Neuronal stem cell (in vitro differentiated cells): ENCODE measurements at regions not wholly inside any gene's neighbourhood (a gene's known extent, or its start where the extent isn't known, plus 50 kb on each side); places are given as distances from the start of the nearest gene placed in this dataset.
A peak's percentile ranks its signal among the peaks of the same experiment; 100 is the strongest.

Experiments
- DNase-seq: peaks from one replicate; pipeline ENCODE4 v3.0.0-alpha.2; 2013; ENCODE audit warnings: low spot score
- H2AFZ ChIP-seq: one replicate; pipeline ENCODE4 v1.6.1; 2013; ENCODE audit warnings: mild to moderate bottlenecking, low read length, inconsistent platforms
- H2AK5ac ChIP-seq: 2 replicates; pipeline ENCODE4 v1.6.1; 2013; ENCODE audit warnings: low read depth, mild to moderate bottlenecking, inconsistent platforms, low read length, moderate library complexity, mixed read lengths
- H2BK120ac ChIP-seq: 2 replicates; pipeline ENCODE4 v1.6.1; 2013; ENCODE audit warnings: low read depth, mild to moderate bottlenecking, inconsistent platforms, low read length, moderate library complexity, mixed read lengths
- H2BK12ac ChIP-seq: one replicate; pipeline ENCODE4 v1.6.1; 2013; ENCODE audit warnings: low read length, inconsistent platforms
- H2BK15ac ChIP-seq: 2 replicates; pipeline ENCODE4 v1.6.1; 2013; ENCODE audit warnings: mild to moderate bottlenecking, low read length, inconsistent platforms, mixed read lengths
- H2BK5ac ChIP-seq: one replicate; pipeline ENCODE4 v1.6.1; 2013; ENCODE audit warnings: inconsistent platforms, mild to moderate bottlenecking, low read length, moderate library complexity
- H3K14ac ChIP-seq: one replicate; pipeline ENCODE4 v1.6.1; 2013; ENCODE audit warnings: low read length, inconsistent platforms
- H3K18ac ChIP-seq: 2 replicates; pipeline ENCODE4 v1.6.1; 2013; ENCODE audit warnings: low read length, inconsistent platforms
- H3K23ac ChIP-seq: 2 replicates; pipeline ENCODE4 v1.6.1; 2013; ENCODE audit warnings: low read depth, mild to moderate bottlenecking, mixed read lengths, low read length, inconsistent platforms; ENCODE audit not compliant: poor library complexity
- H3K27ac ChIP-seq: replicated peaks from 3 replicates; pipeline ENCODE4 v1.5.1; 2013; ENCODE audit warnings: low read length, inconsistent platforms
- H3K27me3 ChIP-seq, 3 experiments: 2 replicates each; pipeline ENCODE4 v1.6.1; 2013; ENCODE audit warnings: low read length in 3 of 3, mild to moderate bottlenecking in 2 of 3, inconsistent platforms in 1 of 3, low read depth in 1 of 3, mixed read lengths in 1 of 3, moderate library complexity in 1 of 3; ENCODE audit not compliant: control insufficient read depth in 3 of 3, insufficient read depth in 3 of 3
- H3K36me3 ChIP-seq, 2 donors: replicated peaks in 1 of 2; 2 replicates each; pipeline ENCODE4 v1.6.1; 2013; ENCODE audit warnings: low read length in 2 of 2; ENCODE audit not compliant: control insufficient read depth in 2 of 2, insufficient read depth in 2 of 2
- H3K4ac ChIP-seq: 2 replicates; pipeline ENCODE4 v1.6.1; 2013; ENCODE audit warnings: inconsistent platforms, mild to moderate bottlenecking, low read length, moderate library complexity
- H3K4me1 ChIP-seq, 2 donors: 1 replicate in 1 of 2; 2 replicates in 1 of 2; pipeline ENCODE4 v1.6.1; 2013; ENCODE audit warnings: low read length in 2 of 2, low read depth in 1 of 2; ENCODE audit not compliant: control insufficient read depth in 2 of 2, insufficient read depth in 1 of 2
- H3K4me2 ChIP-seq: one replicate; pipeline ENCODE4 v1.6.1; 2013; ENCODE audit warnings: mild to moderate bottlenecking, low read length, inconsistent platforms; ENCODE audit not compliant: insufficient read depth, poor library complexity, severe bottlenecking
- H3K4me3 ChIP-seq, 2 donors: 2 replicates each; pipeline ENCODE4 v1.5.1; 2013; ENCODE audit warnings: low read length in 2 of 2, mild to moderate bottlenecking in 2 of 2, inconsistent platforms in 1 of 2, moderate library complexity in 1 of 2
- H3K79me1 ChIP-seq: one replicate; pipeline ENCODE4 v1.6.1; 2013; ENCODE audit warnings: low read depth, mild to moderate bottlenecking, inconsistent platforms, low read length, moderate library complexity
- H3K9ac ChIP-seq: one replicate; pipeline ENCODE4 v1.6.1; 2013; ENCODE audit warnings: mild to moderate bottlenecking, low read depth, low read length, inconsistent platforms; ENCODE audit not compliant: poor library complexity
- H3K9me3 ChIP-seq, 2 donors: replicated peaks in 1 of 2; 2 replicates each; pipeline versions ENCODE3 to v1.6.1; 2013; ENCODE audit warnings: low read length in 2 of 2, mild to moderate bottlenecking in 2 of 2, inconsistent platforms in 1 of 2, low read depth in 1 of 2, mixed read lengths in 1 of 2, moderate library complexity in 1 of 2; ENCODE audit not compliant: control insufficient read depth in 2 of 2, insufficient read depth in 1 of 2
- H4K8ac ChIP-seq: one replicate; pipeline ENCODE4 v1.6.1; 2013; ENCODE audit warnings: low read depth, mild to moderate bottlenecking, inconsistent platforms, low read length, moderate library complexity
- H4K91ac ChIP-seq: one replicate; pipeline ENCODE4 v1.6.1; 2013; ENCODE audit warnings: low read length, low read depth, mild to moderate bottlenecking, inconsistent platforms; ENCODE audit not compliant: poor library complexity
- WGBS, 2 donors: extraction: QIAGEN DNeasy Blood & Tissue Kit; methylation state at CpG; one replicate each; pipeline ENCODE4 v1.1.7; 2013; ENCODE audit warnings: missing lambda C conversion rate in 2 of 2, mixed read lengths in 1 of 2; ENCODE audit not compliant: insufficient read length in 2 of 2, insufficient replicate concordance in 1 of 2; ENCODE audit errors: extremely low coverage in 2 of 2; 5-methylcytosine and 5-hydroxymethylcytosine counted together

- no peak overlapping the region for H3K23ac ChIP-seq
- peaks cover 0 to 5% of the 10 kb centered on the region in 2 donors for H3K4me1 ChIP-seq
- H4K8ac ChIP-seq, result no peak overlapping the region
- H3K4me2 ChIP-seq, result no peak overlapping the region
- no peak overlapping the region for H3K18ac ChIP-seq
- H3K27ac ChIP-seq, result no peak overlapping the region
- no peak overlapping the region for H2AK5ac ChIP-seq
- H2BK120ac ChIP-seq, result no peak overlapping the region
- H3K9ac ChIP-seq, result no peak overlapping the region
- H2BK5ac ChIP-seq, result no peak overlapping the region
- no peak overlapping the region for H2AFZ ChIP-seq
- no peak overlapping the region for H4K91ac ChIP-seq
- no CpG with 5 or more reads among the region's 2 CpGs for WGBS, 2 donors
- DNase-seq, result peak; percentile 26
- no peak overlapping the region for H3K4me3 ChIP-seq
- no peaks in the 10 kb centered on the region for H3K9me3 ChIP-seq
- no peaks in the 10 kb centered on the region for H3K79me1 ChIP-seq
- no peaks in the 10 kb centered on the region for H3K27me3 ChIP-seq
- no peak overlapping the region for H2BK12ac ChIP-seq
- no peak overlapping the region for H2BK15ac ChIP-seq
- H3K36me3 ChIP-seq, result no peaks in the 10 kb centered on the region
- H3K4ac ChIP-seq, result no peak overlapping the region
- H3K14ac ChIP-seq, result no peak overlapping the region
Observed at GRCh38 chr1:185681034-185681633, 53.1 kb upstream of the HMCN1 start.

DNA sequence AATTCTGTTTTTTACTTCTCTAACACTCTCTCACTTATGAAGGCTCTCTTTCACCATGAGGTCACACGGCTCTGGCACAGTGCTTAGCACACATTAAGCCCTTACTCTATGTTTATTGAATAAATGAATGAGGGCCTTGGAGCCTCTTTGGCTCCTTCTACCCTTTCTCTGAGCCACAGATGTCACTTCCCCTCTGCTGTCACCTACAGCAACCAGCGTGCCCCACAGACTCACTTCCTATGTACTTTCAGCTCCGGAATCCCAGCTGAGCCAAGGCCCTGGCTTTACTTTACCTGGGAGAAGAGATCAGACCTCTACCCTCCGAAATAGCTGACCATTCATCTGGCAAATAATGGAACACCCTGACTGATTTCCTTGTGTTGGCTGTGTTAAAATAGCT, 53.7 kb upstream of the HMCN1 start:
- WGBS, 2 donors, result no CpG with 5 or more reads among the region's 4 CpGs
- no peak for DNase-seq
- no peak overlapping the region for H3K14ac ChIP-seq
- no peak overlapping the region for H3K18ac ChIP-seq
- H3K79me1 ChIP-seq, result no peaks in the 10 kb centered on the region
- H2BK120ac ChIP-seq, result no peak overlapping the region
- H3K4me3 ChIP-seq, result no peak overlapping the region
- no peak overlapping the region for H3K9ac ChIP-seq
- no peak overlapping the region for H2BK12ac ChIP-seq
- no peak overlapping the region for H4K8ac ChIP-seq
- peaks cover 0 to 5% of the 10 kb centered on the region in 2 donors for H3K4me1 ChIP-seq
- no peak overlapping the region for H3K4ac ChIP-seq
- H3K23ac ChIP-seq, result no peak overlapping the region
- no peaks in the 10 kb centered on the region for H3K27me3 ChIP-seq
- H3K9me3 ChIP-seq, result no peaks in the 10 kb centered on the region
- no peaks in the 10 kb centered on the region for H3K36me3 ChIP-seq
- no peak overlapping the region for H2AFZ ChIP-seq
- no peak overlapping the region for H3K27ac ChIP-seq
- no peak overlapping the region for H2BK5ac ChIP-seq
- no peak overlapping the region for H2BK15ac ChIP-seq
- H3K4me2 ChIP-seq, result no peak overlapping the region
- no peak overlapping the region for H4K91ac ChIP-seq
- no peak overlapping the region for H2AK5ac ChIP-seq

- DNase-seq, result no peak
- H3K27me3 ChIP-seq, result no peaks in the 10 kb centered on the region
Observed at GRCh38 chr1:185679220-185679619, 55.0 kb upstream of the HMCN1 start.

DNA sequence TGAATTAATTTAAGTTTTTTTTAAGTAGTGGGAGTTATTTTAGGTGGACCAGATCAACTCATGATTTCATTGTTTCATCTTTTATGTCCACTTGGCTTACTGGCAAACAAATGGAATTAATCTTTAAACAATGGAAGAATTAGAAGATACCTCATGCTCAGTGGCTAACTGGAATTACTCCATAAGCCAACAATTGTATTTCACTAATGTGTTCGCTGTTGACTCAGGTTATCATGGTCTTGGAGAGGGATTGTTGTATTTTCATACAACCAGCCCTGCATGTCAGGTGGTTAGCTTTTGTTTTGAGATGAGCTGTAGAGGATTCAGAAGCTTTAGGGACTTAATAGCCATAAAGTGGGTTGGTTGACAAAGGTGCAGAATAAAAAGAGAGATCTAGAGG, 57.2 kb upstream of the HMCN1 start:
- Histone ChIP-seq H3K27ac (no peak overlapping the region), H2BK12ac (no peak overlapping the region), H2AK5ac (no peak overlapping the region), H4K8ac (no peak overlapping the region), H3K9me3 (no peaks in the 10 kb centered on the region), H3K4ac (no peak overlapping the region), H3K4me2 (no peak overlapping the region), H3K79me1 (no peaks in the 10 kb centered on the region), H3K23ac (no peak overlapping the region), H4K91ac (no peak overlapping the region), H2AFZ (no peak overlapping the region), H3K18ac (no peak overlapping the region), H3K14ac (no peak overlapping the region), H3K36me3 (no peaks in the 10 kb centered on the region), H2BK15ac (no peak overlapping the region), H3K27me3 (no peaks in the 10 kb centered on the region), H2BK5ac (no peak overlapping the region), H2BK120ac (no peak overlapping the region), H3K9ac (no peak overlapping the region), H3K4me1 (peaks cover 0 to 5% of the 10 kb centered on the region in 2 donors), H3K4me3 (no peak overlapping the region)
- no peak for DNase-seq
- WGBS, 2 donors, result no CpG with 5 or more reads among the region's 1 CpG

More at GRCh38 chr1:185679220-185679619, 55.0 kb upstream of the HMCN1 start:
- Histone ChIP-seq H3K4me3 (no peak overlapping the region), H3K4me1 (peaks cover 0 to 5% of the 10 kb centered on the region in 2 donors), H2BK15ac (no peak overlapping the region), H3K9me3 (no peaks in the 10 kb centered on the region), H2AFZ (no peak overlapping the region), H3K4ac (no peak overlapping the region), H2BK5ac (no peak overlapping the region), H2BK12ac (no peak overlapping the region), H3K18ac (no peak overlapping the region), H2AK5ac (no peak overlapping the region), H4K8ac (no peak overlapping the region), H3K14ac (no peak overlapping the region), H4K91ac (no peak overlapping the region), H3K79me1 (no peaks in the 10 kb centered on the region), H3K27ac (no peak overlapping the region), H2BK120ac (no peak overlapping the region), H3K9ac (no peak overlapping the region), H3K4me2 (no peak overlapping the region), H3K23ac (no peak overlapping the region), H3K36me3 (no peaks in the 10 kb centered on the region)
- no CpG with 5 or more reads among the region's 5 CpGs for WGBS, 2 donors
